Activated CD8-positive, alpha-beta memory T cell treated with anti-CD3 and anti-CD28 coated beads, Interleukin-2, amount 10 ng/mL, durations not matched to agents 7 days and 5 days (primary cell): ENCODE measurements at regions not wholly inside any gene's neighbourhood (a gene's known extent, or its start where the extent isn't known, plus 50 kb on each side); places are given as distances from the start of the nearest gene placed in this dataset.
"Not testable (repeated sequence)": the region's sequence is repeated elsewhere in the genome, so short reads cannot be mapped to it uniquely, and the experiment has no call there.

Source experiments
- ATAC-seq: fragments of 150-1000 bp; cut with Tn5 transposase; one replicate; pipeline ENCODE4 v1.10.0; 2021; ENCODE audit warnings: moderate library complexity
- CTCF ChIA-PET: fragments of 350-600 bp; sonication (Branson Sonifier 250); formaldehyde crosslinking; loops from one replicate; lab custom pipeline; 2021; ENCODE audit warnings: antibody characterized with exemption; lab: Charles Lee
- DNase-seq: peaks from one replicate; pipeline ENCODE4 v3.0.0-alpha.2; 2020
- H3K27ac Mint-ChIP-seq: one replicate; pipeline ENCODE4 v1.8.0; 2021; ENCODE audit warnings: mild to moderate bottlenecking, mixed read lengths
- H3K27me3 Mint-ChIP-seq: one replicate; pipeline ENCODE4 v1.8.0; 2021; ENCODE audit warnings: mixed read lengths
- H3K36me3 Mint-ChIP-seq: one replicate; pipeline ENCODE4 v1.8.0; 2021; ENCODE audit warnings: mild to moderate bottlenecking, mixed read lengths
- H3K4me1 Mint-ChIP-seq: one replicate; pipeline ENCODE4 v1.8.0; 2021; ENCODE audit warnings: mixed read lengths
- H3K4me3 Mint-ChIP-seq: one replicate; pipeline ENCODE4 v1.8.0; 2021; ENCODE audit warnings: mild to moderate bottlenecking, moderate library complexity, mixed read lengths
- H3K9me3 Mint-ChIP-seq: one replicate; pipeline ENCODE4 v1.8.0; 2022; ENCODE audit warnings: low read depth, mixed read lengths

GRCh38 chr4:73348185-73348584, 55.9 kb upstream of the ALB start:
- H3K27ac Mint-ChIP-seq: no peak overlapping the region
- no peak overlapping the region for H3K4me3 Mint-ChIP-seq
- peaks cover 4% of the 10 kb centered on the region for H3K27me3 Mint-ChIP-seq
- no peaks in the 10 kb centered on the region for H3K4me1 Mint-ChIP-seq
- H3K9me3 Mint-ChIP-seq: no peaks in the 10 kb centered on the region
- CTCF ChIA-PET: no interaction called here
- ATAC-seq (no peak), DNase-seq (no peak)
- H3K36me3 Mint-ChIP-seq: no peaks in the 10 kb centered on the region

DNA sequence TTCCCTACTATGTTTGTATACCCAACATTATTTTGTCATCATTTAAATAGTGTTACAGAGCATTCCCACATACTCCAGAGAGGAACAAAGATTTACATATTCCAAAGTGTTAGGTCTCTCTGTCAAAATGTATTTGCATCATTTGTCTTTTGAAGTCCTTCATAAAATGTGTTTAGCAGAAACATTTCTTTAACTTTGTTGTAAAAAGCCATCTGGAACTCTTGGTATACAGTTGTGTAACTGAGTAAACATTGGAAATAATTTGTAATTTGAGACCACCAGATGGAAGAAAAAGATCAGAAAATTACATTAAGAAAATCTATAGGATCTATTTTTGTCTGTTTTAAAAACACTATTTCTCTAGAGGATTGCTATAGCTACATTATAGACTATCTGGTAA, 56.6 kb upstream of the ALB start:
- Mint-ChIP-seq H3K36me3 (no peaks in the 10 kb centered on the region), H3K4me1 (no peaks in the 10 kb centered on the region), H3K9me3 (no peaks in the 10 kb centered on the region), H3K27me3 (peaks cover 4% of the 10 kb centered on the region), H3K27ac (no peak overlapping the region), H3K4me3 (no peak overlapping the region)
- DNase-seq (no peak), ATAC-seq (no peak)
- CTCF ChIA-PET: no interaction called here

DNA sequence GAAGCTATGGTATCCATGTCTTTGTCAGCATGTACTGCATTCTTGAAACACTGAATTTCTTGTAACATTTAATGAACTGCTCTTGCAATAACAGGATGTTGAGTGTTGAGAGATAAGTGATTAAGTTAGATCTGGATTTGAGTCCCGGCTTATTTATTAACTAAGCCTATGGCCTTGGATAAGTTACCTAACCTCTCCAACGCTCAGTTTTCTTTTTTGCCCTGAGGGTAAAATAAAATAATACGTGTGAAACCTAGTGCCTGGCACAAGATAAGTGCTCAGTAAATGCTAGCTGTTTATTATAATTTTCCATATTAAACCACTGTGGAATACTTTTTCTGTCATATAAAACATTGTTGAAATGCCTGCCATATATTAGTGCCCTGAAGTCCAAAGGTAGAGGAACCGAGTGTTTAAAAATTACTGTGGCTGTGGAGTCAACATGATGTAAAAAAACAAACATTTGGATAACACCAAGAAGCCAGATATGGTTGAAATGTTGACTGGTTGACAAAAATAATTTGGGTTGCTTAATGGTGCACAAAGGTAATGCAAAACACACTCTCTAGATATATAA, 58.6 kb upstream of the ALB start:
- no peak for DNase-seq
- no peaks in the 10 kb centered on the region for H3K36me3 Mint-ChIP-seq

DNA sequence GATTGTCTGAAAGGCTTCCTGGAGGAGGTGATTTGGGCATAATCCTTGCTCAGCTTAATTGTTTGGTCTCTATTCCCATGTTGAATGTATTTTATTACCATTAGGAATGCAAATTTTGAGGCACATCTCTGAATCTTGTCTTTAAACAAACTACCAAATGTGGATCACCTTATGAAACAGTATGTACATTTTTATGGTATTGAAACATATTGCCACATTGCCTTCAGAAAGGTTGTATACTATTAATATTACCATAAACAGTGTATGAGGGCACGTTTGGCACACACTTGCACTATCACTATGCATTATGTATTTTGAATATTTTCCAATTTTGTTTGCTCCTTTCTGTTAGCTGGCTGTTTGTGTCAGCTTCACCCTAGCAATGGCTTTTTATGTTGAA, 60.0 kb upstream of the ALB start:
- DNase-seq (no peak), ATAC-seq (no peak)
- Mint-ChIP-seq H3K27ac (no peak overlapping the region), H3K9me3 (no peaks in the 10 kb centered on the region), H3K27me3 (peaks cover 7% of the 10 kb centered on the region), H3K36me3 (no peaks in the 10 kb centered on the region), H3K4me1 (no peaks in the 10 kb centered on the region), H3K4me3 (no peak overlapping the region)
- CTCF ChIA-PET: no interaction called here

More for the DNA sequence above, 58.6 kb upstream of the ALB start:
- Mint-ChIP-seq H3K27ac (no peak overlapping the region), H3K27me3 (peaks cover 6% of the 10 kb centered on the region), H3K4me3 (no peak overlapping the region), H3K4me1 (no peaks in the 10 kb centered on the region), H3K9me3 (no peaks in the 10 kb centered on the region)
- ATAC-seq: no peak
- CTCF ChIA-PET: no interaction called here

GRCh38 chr4:73343432-73343831, 60.7 kb upstream of the ALB start:
- H3K4me1 Mint-ChIP-seq: no peaks in the 10 kb centered on the region
- DNase-seq (no peak), ATAC-seq (no peak)
- CTCF ChIA-PET: no interaction called here
- H3K27ac Mint-ChIP-seq: no peak overlapping the region
- H3K36me3 Mint-ChIP-seq: no peaks in the 10 kb centered on the region
- H3K9me3 Mint-ChIP-seq: no peaks in the 10 kb centered on the region
- peaks cover 5% of the 10 kb centered on the region for H3K27me3 Mint-ChIP-seq
- H3K4me3 Mint-ChIP-seq: no peak overlapping the region

DNA sequence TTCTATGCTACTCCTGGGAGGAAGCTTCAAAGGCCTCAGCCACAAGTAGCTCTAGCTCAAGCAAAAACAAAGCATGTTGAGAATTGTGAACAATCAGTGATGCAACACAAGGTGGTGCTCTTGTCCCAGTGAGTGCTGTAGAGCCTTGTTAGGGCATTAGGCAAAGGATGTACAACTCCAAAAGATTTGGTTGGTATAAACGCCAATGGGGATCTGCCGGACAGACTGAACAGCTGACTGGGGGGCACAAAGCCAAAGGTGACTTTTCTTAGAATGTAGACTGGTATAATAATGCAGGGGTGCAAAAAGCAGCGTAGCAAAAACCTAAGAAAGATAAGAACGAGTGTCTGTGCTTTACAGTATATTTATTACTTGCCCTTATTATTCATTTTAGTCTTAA, 62.6 kb upstream of the ALB start:
- Mint-ChIP-seq H3K27ac (no peak overlapping the region), H3K4me3 (no peak overlapping the region), H3K36me3 (no peaks in the 10 kb centered on the region), H3K9me3 (no peaks in the 10 kb centered on the region), H3K4me1 (no peaks in the 10 kb centered on the region), H3K27me3 (peaks cover 5% of the 10 kb centered on the region)
- CTCF ChIA-PET: interaction anchor here (1.1 to 1.4 kb wide), 3 partner anchors 10 to 104 kb away, joined by 3 to 5 read pairs (median 4); no protein-coding TSS in a partner anchor
- DNase-seq (no peak), ATAC-seq (no peak)

DNA sequence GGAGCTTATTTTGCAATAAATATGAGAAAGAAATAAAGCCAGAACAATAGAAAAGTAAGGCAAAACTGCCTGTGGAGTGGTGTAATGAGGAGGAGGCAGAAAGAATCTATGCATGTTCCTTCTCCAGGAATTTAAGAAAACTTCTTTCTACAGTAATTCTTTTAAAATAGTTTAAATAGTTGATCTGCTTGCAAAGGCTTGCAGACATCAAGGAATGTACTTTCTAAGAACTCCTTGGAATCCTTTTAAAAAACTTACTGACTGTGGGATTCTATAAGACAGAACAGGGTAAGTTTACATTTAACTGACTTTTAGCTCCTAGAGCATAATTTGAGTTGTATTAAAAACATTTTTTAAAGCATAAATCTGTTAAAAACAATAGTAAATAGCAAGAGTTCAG, 63.2 kb upstream of the ALB start:
- CTCF ChIA-PET: interaction anchor here (1.3 to 1.4 kb wide), 2 partner anchors 11 to 104 kb away, joined by 4 to 5 read pairs; no protein-coding TSS in a partner anchor
- no peak overlapping the region for H3K4me3 Mint-ChIP-seq
- no peaks in the 10 kb centered on the region for H3K9me3 Mint-ChIP-seq
- DNase-seq: no peak
- H3K4me1 Mint-ChIP-seq: no peaks in the 10 kb centered on the region
- no peaks in the 10 kb centered on the region for H3K36me3 Mint-ChIP-seq
- no peak for ATAC-seq
- H3K27ac Mint-ChIP-seq: no peak overlapping the region
- peaks cover 5% of the 10 kb centered on the region for H3K27me3 Mint-ChIP-seq

- Mint-ChIP-seq H3K9me3 (no peaks in the 10 kb centered on the region), H3K36me3 (no peaks in the 10 kb centered on the region), H3K27ac (no peak overlapping the region), H3K4me3 (no peak overlapping the region), H3K27me3 (peaks cover 8% of the 10 kb centered on the region), H3K4me1 (no peaks in the 10 kb centered on the region)
- CTCF ChIA-PET: no interaction called here
- no peak for DNase-seq
- ATAC-seq: no peak
Observed at GRCh38 chr4:73335679-73336078, 68.4 kb upstream of the ALB start.

- H3K27ac Mint-ChIP-seq, DNase-seq, H3K4me1 Mint-ChIP-seq, ATAC-seq, H3K36me3 Mint-ChIP-seq, CTCF ChIA-PET, H3K4me3 Mint-ChIP-seq, H3K27me3 Mint-ChIP-seq, H3K9me3 Mint-ChIP-seq: not testable (repeated sequence)
Observed at GRCh38 chr4:73332012-73332411, 72.1 kb upstream of the ALB start.

GRCh38 chr4:73329300-73329699, 70.7 kb upstream of the ANKRD17 start:
- Mint-ChIP-seq H3K4me3 (no peak overlapping the region), H3K36me3 (no peaks in the 10 kb centered on the region), H3K27me3 (no peaks in the 10 kb centered on the region), H3K27ac (no peak overlapping the region), H3K9me3 (no peaks in the 10 kb centered on the region), H3K4me1 (no peaks in the 10 kb centered on the region)
- DNase-seq (no peak), ATAC-seq (no peak)
- CTCF ChIA-PET: no interaction called here

DNA sequence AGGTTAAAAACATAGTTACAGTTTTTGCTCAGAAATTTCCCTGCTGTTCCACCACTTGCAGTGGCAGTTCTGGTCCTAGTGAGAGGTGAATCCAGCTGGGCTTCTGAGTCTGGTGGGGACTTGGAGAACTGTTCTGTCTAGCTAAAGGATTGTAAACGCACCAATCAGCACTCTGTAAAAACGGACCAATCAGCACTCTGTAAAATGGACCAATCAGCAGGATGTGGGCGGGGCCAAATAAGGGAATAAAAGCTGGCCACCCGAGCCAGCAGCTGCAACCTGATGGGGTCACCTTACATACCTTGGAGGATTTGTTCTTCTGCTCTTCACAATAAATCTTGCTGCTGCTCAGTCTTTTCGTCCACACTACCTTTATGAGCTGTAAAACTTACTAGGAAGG, 67.2 kb upstream of the ANKRD17 start:
- H3K4me1 Mint-ChIP-seq, H3K27ac Mint-ChIP-seq, H3K9me3 Mint-ChIP-seq, H3K4me3 Mint-ChIP-seq, DNase-seq, CTCF ChIA-PET, H3K36me3 Mint-ChIP-seq, H3K27me3 Mint-ChIP-seq, ATAC-seq: not testable (repeated sequence)

DNA sequence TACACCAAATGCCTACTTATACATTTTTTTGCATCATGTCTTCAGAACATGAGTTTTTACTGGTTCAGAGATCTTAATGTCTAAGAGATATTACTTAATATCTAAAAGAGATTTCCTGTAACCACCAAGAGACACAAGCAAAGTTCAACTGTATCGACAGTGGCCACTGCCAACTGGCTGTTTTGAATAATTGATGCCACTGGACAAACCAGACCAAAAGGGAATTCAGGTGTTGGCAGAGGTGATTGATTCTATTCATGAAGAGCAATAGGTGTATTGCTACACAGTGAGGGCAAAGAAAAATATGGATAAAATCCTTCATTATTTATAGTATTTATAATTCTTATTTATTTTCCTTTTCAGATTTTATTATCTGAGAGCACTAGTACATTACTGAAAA, 58.5 kb upstream of the ANKRD17 start:
- no peak for ATAC-seq
- Mint-ChIP-seq H3K4me1 (no peaks in the 10 kb centered on the region), H3K9me3 (no peaks in the 10 kb centered on the region), H3K4me3 (no peak overlapping the region), H3K27ac (no peak overlapping the region), H3K36me3 (no peaks in the 10 kb centered on the region), H3K27me3 (peaks cover 4% of the 10 kb centered on the region)
- CTCF ChIA-PET: no interaction called here
- DNase-seq: no peak

DNA sequence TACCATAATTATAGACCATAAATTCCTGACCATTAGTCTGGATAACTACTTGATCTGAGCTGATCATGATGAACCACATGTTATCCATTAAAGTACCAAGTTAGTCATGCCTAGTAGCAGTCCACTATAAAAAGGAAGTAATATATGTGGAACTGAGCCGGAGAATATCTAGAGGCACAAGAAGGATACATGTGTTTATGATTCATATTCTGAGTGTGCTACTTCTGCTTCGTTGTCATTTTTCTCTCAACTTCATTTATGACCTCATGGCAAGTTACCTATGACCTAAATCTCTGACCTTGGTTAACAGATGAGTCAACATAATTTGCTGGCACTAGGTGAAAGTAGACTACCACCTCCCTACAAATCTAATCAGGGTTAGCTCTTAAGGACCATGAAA, 56.5 kb upstream of the ANKRD17 start:
- Mint-ChIP-seq H3K27me3 (peaks cover 4% of the 10 kb centered on the region), H3K9me3 (no peaks in the 10 kb centered on the region), H3K36me3 (no peaks in the 10 kb centered on the region), H3K27ac (no peak overlapping the region), H3K4me1 (no peaks in the 10 kb centered on the region), H3K4me3 (no peak overlapping the region)
- DNase-seq (no peak), ATAC-seq (no peak)
- CTCF ChIA-PET: no interaction called here

DNA sequence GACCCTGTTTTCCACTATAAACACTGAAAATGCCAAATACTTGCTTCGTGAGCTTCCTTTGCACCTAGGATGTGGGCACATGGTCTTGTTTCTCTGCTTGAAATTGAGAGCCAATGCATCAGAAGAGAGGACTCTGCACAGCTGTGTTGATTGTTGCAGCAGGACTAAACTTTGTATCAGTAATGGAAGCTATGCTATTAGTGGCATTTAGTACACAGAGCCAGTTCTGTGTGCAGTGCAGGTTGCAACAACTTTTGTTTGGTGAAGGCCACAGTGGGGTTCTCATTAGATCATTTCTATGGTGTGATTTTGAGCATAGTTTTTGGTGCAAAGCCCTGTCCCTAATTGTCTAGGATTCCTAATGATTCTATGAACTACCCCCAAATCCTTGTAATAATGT, 54.4 kb upstream of the ANKRD17 start:
- H3K27ac Mint-ChIP-seq: no peak overlapping the region
- CTCF ChIA-PET: interaction anchor here (1.0 to 1.6 kb wide), 3 partner anchors 125 to 822 kb away, joined by 3 to 5 read pairs (median 5); no protein-coding TSS in a partner anchor
- ATAC-seq: no peak

More for the DNA sequence above, 54.4 kb upstream of the ANKRD17 start:
- no peaks in the 10 kb centered on the region for H3K4me1 Mint-ChIP-seq
- H3K36me3 Mint-ChIP-seq: no peaks in the 10 kb centered on the region
- no peak for DNase-seq
- no peaks in the 10 kb centered on the region for H3K9me3 Mint-ChIP-seq
- no peak overlapping the region for H3K4me3 Mint-ChIP-seq
- peaks cover 4% of the 10 kb centered on the region for H3K27me3 Mint-ChIP-seq
